HG03432 (cell line): ENCODE measurements at regions not wholly inside any gene's neighbourhood (a gene's known extent, or its start where the extent isn't known, plus 50 kb on each side); places are given as distances from the start of the nearest gene placed in this dataset.
"Not testable (repeated sequence)": the region's sequence is repeated elsewhere in the genome, so short reads cannot be mapped to it uniquely, and the experiment has no call there.

Source experiments
- ATAC-seq: cut with Tn5 transposase; IDR thresholded peaks from one replicate; pipeline ENCODE4 v1.9.1; 2021; ENCODE audit warnings: mild to moderate bottlenecking, moderate library complexity; ENCODE audit not compliant: unreplicated experiment

DNA sequence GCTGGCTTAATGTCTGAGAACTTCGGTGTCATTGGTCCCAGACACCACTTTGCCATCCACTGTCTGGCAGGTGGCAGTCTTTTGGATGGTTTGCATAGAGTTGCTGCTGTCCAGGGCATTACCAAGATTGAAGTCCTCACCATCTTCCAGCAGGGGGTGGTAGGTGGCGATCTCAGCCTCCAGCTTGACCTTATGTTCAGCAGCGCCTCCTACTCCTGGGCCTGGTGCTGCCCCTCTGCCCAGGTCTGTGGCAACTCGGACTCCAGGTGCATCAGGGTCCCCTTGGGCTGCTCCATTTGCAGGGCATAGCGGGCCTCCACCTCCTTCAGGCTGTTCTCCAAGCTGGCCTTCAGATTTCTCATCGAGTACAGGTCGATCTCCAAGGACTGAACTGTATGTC, 573.3 kb upstream of the NCAM2 start:
- ATAC-seq, result no peak

DNA sequence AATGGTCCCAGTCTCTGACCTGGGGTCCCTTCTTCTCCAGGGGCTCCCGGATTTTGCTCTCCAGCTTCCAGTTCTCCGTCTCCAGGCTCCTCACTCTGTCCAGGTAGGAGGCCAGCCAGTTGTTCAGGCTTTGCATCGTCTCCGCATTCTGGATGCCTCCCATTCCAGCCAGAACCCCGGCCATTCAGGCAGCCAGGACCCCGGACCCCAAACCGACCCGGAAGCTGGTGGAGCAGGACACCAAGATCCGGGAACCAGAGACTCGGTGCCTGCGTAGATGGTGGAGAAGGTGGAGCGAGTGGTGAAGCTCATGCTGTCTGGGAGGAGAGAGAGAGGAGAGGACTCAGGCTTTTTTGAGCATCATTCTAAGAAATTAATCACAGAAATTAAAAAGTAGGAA, 572.4 kb upstream of the NCAM2 start:
- ATAC-seq, result no peak

GRCh38 chr21:20440338-20440737, 557.9 kb upstream of the NCAM2 start:
- no peak for ATAC-seq

DNA sequence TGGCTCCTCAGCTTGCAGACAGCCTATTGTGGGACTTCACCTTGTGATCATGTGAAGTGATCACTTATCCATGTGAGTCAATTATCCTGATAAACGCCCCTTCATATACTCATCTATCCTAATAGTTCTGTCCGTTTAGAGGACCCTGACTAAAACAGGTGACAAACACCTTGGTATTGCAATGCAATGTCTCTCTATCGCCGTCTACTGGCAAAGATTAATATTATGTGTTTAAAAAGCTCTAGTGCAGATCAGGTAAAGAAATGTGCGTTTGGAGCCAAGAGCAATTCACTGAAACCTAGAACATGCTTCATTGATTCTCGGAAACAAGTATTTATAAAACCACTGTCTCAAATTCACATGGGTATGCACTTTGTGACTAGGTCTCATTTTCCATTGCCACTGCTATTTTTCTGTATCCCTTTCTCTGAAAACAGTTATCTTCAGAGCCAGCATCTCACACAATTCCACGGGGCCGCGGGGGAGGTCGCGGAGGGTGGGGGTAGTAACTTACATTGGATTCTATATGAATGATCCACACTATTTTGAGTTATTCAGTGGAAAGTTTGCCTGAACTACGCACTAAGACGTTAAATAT, 554.6 kb upstream of the NCAM2 start:
- no peak for ATAC-seq

GRCh38 chr21:20445971-20446370, 552.2 kb upstream of the NCAM2 start:
- no peak for ATAC-seq

- ATAC-seq, result no peak
Observed at GRCh38 chr21:20451046-20451445, 547.2 kb upstream of the NCAM2 start.

DNA sequence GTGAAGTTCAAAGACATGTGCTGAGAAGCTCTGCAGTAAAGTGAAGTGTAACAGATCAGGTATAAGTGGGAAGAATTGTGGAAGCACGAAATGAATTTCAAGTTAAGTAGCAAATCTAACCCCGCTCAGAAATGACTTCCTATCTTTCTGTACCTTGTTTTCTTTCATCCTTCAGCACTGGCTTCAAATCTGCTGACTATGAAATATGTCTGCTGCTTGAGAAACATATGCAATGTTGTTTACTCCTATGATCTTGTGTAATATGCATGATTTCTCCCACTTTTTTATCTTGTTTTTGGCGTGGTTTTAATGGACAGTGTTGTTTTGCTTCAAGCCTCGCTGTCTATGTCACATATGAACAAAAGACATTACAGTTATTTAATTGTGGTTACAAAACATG, 545.3 kb upstream of the NCAM2 start:
- ATAC-seq, result no peak

DNA sequence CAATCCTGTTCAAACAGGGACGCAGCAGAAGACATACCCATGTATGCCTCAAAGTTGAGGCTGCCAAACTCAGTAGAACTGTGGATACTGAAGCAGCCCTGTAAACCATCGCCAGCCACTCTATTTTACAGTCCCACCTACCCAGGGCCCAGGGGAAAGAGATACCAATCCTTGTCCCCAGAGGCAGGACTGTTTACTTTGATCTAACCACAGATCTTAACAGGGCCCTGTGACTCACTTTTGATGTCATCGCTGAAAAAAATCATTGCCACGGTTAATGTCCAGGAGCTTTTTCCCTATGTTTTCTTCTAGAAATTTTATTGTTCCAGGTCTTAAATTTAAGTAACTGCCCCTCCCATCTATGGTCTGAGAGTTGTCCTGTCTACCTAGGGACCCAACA, 538.4 kb upstream of the NCAM2 start:
- ATAC-seq, result no peak

DNA sequence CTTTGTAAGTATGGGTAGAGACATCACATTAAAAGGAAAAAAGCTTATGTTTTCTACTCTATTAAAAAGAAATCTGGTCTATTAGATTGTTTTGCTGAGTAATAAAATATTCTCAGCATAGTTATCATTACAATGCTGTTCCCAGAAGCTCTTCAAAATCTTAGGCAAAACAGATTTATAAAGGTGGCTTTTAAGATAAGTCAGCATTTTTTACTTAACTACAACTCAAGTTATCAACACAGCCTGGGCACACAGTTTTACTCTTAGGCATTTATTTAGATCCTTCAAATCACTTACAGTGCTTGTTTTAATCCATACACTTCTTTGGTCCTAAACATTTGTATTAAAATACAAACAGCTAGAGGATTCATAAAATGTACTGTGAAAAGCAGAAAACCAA, 534.8 kb upstream of the NCAM2 start:
- ATAC-seq, result no peak

DNA sequence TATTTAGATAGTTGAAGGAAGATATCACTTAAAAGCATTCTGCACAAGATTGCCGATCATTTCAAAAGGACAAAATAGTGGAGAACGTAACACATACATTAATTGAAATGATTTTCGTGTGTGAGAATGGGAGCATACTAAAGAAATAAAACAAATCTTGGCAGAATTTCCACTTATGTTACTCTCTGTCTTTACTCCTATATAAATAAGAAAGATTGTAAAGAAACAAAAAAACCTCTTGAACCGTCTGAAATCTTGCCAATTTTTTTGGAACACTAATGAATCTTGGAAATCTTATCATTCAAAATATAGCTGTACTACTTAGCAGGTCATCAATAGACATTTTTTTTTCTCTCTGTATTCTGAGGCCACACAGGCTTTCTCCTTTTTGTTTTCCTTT, 528.8 kb upstream of the NCAM2 start:
- no peak for ATAC-seq

DNA sequence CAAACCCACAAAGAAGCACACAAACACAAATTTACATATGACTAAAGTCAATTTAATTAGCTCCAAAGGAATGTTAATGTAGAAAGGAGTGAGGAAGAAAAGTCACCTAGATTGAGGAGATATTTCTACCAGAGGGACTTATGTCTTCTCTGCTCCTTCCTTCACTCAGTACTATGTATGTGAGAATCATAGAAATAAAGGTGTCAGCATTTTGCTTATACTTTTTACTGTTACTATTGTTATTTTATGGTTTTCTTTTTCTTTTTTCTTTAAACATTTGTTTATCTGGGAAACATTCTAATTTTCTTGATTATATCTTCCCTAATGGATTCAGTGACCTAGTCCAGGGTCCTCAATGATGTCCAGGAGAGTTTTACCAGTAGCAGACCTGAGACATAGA, 511.9 kb upstream of the NCAM2 start:
- no peak for ATAC-seq

DNA sequence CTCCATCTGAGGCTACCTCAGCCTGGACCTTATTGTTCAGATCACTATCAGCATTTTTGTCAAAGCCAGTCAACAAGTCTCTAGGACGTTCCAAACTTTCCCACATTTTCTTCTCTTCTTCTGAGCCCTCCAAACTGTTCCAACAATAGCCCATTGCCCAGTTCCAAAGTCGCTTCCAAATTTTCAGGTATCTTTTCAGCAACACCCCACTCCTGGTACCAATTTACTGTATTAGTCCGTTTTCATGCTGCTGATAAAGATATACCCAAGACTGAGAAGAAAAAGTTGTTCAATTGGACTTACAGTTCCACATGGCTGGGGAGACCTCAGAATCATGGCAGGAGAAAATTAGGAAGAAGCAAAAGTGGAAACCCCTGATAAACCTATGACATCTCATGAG, 495.3 kb upstream of the NCAM2 start:
- not testable (repeated sequence) for ATAC-seq

DNA sequence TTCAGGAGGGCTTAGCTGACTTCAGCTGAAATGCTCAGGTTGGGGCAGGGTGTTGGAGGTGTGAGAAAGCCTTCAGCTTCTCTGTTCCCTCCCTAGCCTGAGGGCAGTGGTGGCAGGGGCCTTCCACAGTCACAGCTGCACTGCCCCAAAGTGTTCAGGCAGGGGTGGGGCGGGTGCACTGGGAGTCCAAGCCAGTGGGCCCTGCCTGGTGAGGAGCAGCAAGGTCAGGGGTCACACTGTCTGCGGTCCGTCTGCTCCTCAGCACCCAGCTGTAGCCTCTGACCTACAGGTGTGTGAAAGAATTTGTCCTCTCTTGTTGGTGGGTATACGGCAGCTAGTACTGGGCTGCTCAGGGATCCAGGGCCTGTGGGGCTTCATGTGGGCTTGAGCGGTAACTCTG, 490.4 kb upstream of the NCAM2 start:
- ATAC-seq, result no peak

GRCh38 chr21:20511216-20511880, 486.9 kb upstream of the NCAM2 start:
- no peak for ATAC-seq

DNA sequence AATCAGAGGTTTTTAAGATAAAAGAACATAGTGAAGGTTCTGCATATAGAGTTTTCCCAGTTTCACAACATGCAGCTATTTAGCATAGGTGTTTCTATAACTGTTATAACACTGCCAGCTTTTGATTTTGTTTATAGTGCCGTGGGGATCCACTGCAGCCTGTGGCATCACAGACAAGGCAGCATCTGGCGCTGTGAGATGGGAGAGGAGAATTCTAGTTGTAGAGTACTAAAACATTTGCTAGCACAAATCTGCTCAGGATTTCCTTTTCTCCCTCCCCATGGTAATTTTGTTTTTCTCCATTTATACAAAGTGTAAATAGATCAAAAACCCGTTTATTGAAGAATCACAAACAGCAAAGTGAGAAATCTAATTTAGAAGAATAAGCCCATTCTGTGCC, 482.8 kb upstream of the NCAM2 start:
- no peak for ATAC-seq

GRCh38 chr21:20519076-20519475, 479.1 kb upstream of the NCAM2 start:
- no peak for ATAC-seq

GRCh38 chr21:20522611-20523010, 475.6 kb upstream of the NCAM2 start:
- ATAC-seq, result no peak

DNA sequence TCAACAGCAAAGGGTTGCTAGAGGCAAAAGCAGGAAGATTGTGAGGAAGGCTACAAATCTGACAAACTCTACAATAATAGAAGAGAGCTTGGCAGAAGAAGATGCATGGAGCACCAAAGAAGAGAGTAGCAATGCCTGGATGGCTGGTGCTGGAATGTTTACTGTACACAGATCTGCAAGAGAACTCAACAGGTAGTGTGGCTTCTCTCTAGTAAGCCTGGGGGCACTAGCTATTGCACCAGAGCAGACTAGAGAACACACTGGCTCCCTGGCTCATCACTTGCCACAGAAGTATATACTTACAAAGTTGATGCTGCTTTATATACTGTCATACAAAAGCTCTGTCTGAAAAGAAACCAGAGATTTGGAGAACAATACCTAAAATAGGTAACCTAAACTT, 475.0 kb upstream of the NCAM2 start:
- no peak for ATAC-seq

DNA sequence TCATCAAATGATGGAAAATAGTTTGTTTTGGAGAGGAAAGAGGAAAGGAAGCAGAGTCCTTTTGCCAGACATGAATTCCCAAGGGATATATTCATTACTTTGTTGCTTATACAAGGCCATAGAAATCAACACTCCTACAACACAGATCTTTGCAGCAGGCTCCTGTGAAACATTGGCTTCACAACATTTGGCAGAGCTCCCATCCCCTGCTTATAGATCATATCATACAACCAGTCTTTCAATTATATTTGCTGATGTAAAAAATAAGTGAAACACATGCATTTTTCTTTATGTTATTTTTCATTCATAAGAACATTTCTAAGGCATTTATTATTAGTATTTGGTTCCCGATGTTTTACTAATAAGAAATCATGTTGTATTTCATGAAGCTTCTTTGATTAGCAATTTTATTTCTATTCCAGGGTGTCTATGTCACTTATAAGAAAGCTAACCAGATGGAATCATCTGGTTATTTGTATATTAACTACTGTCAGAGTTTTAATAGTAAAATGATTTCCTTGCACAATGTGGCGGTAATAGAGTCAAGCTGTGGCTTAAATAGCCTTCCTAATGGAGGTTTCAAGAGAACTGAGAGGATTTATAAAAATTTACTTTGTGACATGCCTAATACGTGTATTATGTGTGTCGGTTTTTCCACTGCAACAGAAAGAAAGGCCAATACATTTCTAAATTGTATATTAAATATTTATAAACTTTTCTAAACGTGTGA, 470.3 kb upstream of the NCAM2 start:
- ATAC-seq, result no peak

DNA sequence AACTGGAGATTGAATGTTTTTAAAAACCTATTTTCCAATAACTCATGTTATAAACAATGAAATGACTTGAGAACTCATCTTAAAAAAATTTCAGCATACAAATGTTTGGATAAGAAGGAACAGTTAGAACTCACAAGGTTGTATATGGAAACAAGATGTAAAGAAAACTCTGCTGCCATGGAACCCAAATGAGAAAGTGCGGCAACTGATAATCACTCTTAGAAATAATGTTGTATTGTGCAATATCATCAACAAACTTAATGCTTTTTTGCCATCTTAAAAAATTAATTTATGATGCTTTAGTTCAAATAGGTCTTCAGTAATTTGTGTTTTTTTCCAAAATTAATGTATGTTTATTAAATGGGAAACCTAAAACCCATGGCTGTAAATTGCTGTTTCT, 461.1 kb upstream of the NCAM2 start:
- ATAC-seq, result no peak

DNA sequence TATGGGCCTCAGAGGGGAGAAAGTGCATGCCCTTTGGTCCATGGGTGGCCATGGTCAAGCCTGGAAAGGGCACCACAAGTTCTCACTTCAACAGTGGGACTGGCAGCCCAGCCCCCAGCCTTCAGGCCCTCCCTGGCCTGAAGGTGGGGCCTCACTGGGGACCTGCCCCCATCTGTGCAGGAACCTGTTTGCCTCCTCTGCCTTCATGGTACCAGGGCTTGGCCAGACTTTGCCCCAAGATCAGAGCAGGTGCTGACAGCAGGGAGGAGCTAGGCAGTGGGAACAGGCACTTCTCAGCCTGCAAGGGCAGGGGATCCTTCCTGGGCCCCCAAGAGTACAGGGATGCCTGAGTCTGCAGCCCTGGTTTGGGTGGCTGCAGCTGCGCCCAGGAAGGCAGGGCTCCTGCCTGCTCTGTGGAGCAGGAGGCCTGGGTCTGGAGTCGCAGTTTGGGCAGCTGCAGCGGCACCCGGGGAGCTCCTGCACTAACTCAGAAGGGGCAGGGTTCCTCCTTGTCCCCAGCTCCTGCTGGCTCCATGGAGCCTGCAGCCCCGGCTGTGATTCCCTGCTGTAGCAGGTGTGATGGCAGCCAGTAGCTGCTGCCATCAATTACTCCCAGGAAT, 460.1 kb upstream of the NCAM2 start:
- no peak for ATAC-seq

DNA sequence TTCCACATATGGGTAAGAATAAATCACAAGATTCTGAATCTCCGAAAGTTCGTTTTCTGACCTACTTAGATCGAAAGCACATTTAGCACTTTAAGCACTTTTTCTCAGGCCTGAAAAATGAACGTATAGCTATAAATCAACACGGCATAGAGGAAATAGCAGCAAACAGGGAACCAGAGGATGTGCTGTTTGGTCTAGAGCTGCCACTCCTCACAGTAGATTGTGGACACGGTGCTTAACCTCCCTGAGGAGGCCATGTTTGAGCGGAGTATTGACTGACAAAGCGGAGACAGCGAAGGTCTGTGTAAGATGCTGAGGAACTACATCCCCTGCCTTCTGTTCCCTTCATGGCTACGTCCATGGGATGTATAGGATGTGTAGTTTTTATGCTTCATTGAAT, 452.8 kb upstream of the NCAM2 start:
- no peak for ATAC-seq
